Neuron (in vitro differentiated cells): ENCODE measurements at regions not wholly inside any gene's neighbourhood (a gene's known extent, or its start where the extent isn't known, plus 50 kb on each side); places are given as distances from the start of the nearest gene placed in this dataset.

ENCODE experiments used
- H2AFZ ChIP-seq: one replicate; pipeline ENCODE4 v1.6.1; 2013; ENCODE audit warnings: low read depth, mild to moderate bottlenecking, inconsistent platforms, low read length, moderate library complexity
- H3K27me3 ChIP-seq: one replicate; pipeline ENCODE4 v1.6.1; 2013; ENCODE audit warnings: low read length; ENCODE audit not compliant: insufficient read depth
- H3K36me3 ChIP-seq: one replicate; pipeline ENCODE4 v1.6.1; 2013; ENCODE audit warnings: low read length; ENCODE audit not compliant: insufficient read depth
- H3K4me1 ChIP-seq: one replicate; pipeline ENCODE4 v1.6.1; 2013; ENCODE audit warnings: low read length; ENCODE audit not compliant: insufficient read depth
- H3K4me3 ChIP-seq: 2 replicates; pipeline ENCODE4 v1.5.1; 2013; ENCODE audit warnings: mild to moderate bottlenecking, low read length, moderate library complexity
- H3K9me3 ChIP-seq: one replicate; pipeline ENCODE4 v1.6.1; 2013; ENCODE audit warnings: low read length

DNA sequence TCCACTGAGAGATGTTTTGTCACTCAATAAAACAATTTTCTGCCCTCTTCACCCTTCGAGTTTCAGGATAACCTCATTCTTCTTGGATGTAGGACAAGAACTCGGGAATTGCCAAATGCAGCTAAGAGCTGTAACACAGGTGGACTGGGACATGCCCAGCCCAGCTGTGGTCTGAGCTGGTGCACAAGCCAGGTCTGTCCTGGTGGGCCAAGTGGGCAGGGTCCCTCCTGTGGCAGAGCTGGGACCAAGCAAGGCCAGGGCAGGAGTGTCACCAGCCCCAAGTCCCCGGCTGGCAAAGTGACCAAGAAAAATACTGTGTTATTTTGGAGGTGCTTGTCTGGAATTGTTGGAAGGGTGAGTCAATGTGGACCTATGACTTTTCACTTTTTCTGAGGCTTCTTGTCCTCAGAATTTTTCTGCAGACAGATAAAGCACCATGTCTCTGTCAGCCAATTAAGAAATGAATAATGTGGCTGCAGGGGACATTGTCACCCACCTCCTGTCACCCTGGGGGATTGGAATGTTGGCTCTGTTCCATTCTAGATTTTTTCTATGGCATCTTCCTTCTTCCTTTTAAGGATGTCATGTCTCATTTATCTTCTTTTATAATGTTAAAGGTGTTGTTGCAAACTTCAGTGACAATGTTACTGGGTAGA lies 645.2 kb upstream of the EPHA6 start:
- no peaks in the 10 kb centered on the region for H3K36me3 ChIP-seq
- H3K9me3 ChIP-seq = no peaks in the 10 kb centered on the region
- no peaks in the 10 kb centered on the region for H3K4me1 ChIP-seq
- no peaks in the 10 kb centered on the region for H3K27me3 ChIP-seq
- no peak overlapping the region for H2AFZ ChIP-seq
- H3K4me3 ChIP-seq = no peak overlapping the region

DNA sequence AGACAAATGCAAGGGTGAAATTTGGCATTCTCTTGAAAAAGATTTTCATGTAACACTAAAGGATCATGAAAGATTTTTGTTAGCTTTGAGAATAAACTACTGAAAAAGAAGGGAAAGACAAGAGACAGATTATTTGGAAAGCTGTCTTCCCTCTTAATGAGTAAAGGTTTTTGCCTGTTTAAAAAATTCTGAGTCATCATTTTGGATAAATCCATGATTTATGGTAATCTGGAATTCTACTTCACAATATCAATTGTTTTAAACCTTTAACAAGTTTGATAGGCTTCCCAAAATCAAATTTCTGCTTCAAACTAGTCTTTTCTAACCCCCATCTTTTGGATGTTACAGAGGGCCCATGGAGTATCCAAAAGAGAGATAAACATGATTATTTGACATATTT lies 641.5 kb upstream of the EPHA6 start:
- no peaks in the 10 kb centered on the region for H3K27me3 ChIP-seq
- H3K36me3 ChIP-seq = no peaks in the 10 kb centered on the region
- H2AFZ ChIP-seq = no peak overlapping the region
- no peaks in the 10 kb centered on the region for H3K4me1 ChIP-seq
- H3K4me3 ChIP-seq = no peak overlapping the region
- H3K9me3 ChIP-seq = no peaks in the 10 kb centered on the region

DNA sequence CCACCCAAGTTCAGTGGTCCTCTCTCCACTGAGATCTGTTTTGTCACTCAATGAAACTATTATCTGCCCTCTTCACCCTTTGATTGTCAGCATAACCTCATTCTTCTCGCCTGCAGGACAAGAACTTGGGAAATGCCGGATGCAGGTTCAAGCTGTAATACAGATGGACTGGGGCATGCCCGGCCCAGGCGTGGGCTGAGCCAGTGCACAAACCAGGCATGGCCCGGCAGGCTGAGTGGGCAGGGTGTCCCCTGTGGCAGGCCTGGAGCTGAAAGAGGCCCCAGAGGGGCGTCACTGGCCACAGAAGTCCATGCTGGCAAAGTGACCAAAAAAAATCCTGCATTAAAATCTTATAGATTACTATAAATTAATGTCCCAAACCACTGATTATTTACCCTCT lies 638.9 kb upstream of the EPHA6 start:
- Histone ChIP-seq H3K4me3 (no peak overlapping the region), H2AFZ (no peak overlapping the region), H3K9me3 (no peaks in the 10 kb centered on the region), H3K4me1 (no peaks in the 10 kb centered on the region), H3K36me3 (no peaks in the 10 kb centered on the region), H3K27me3 (no peaks in the 10 kb centered on the region)

DNA sequence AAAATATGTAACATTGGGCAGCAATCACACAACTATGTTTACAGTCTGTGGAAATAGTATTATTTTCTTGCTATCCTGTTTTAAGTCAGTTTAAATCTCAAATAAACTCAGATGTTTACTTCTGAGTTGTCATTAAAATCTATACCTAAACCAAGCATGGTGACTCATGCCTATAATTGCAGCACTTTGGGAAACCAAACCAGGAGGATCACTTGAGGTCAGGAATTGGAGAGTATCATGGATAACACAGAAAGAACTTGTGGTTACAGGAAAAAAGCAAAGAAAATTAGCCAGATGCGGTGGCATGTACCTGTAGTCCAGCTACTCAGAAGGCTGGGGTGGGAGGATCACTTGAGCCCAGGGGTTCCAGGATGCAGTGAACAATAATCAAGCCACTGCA lies 631.6 kb upstream of the EPHA6 start:
- Histone ChIP-seq H3K4me3 (no peak overlapping the region), H3K9me3 (no peaks in the 10 kb centered on the region), H3K27me3 (no peaks in the 10 kb centered on the region), H2AFZ (no peak overlapping the region), H3K4me1 (no peaks in the 10 kb centered on the region), H3K36me3 (no peaks in the 10 kb centered on the region)

DNA sequence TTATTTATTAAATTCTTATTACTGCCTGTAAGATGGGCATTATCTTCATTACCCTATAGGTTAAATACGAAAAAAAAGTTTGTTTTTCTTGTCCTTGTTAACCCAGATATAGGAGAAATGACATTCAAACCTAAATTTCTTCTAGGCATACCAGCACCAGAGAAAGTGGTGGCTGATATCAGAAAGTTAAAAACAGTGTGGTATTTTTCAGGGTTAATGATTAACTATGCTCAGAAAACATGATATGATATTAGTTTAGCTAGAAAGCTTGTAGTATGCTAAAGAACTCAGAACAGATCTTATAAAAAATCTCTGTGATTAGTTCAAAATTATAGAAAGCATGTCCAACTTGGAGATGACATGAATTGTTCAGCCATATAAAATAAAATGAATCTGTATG lies 630.5 kb upstream of the EPHA6 start:
- H3K27me3 ChIP-seq = no peaks in the 10 kb centered on the region
- no peak overlapping the region for H2AFZ ChIP-seq
- H3K36me3 ChIP-seq = no peaks in the 10 kb centered on the region
- H3K4me1 ChIP-seq = no peaks in the 10 kb centered on the region
- H3K9me3 ChIP-seq = no peaks in the 10 kb centered on the region
- H3K4me3 ChIP-seq = no peak overlapping the region

DNA sequence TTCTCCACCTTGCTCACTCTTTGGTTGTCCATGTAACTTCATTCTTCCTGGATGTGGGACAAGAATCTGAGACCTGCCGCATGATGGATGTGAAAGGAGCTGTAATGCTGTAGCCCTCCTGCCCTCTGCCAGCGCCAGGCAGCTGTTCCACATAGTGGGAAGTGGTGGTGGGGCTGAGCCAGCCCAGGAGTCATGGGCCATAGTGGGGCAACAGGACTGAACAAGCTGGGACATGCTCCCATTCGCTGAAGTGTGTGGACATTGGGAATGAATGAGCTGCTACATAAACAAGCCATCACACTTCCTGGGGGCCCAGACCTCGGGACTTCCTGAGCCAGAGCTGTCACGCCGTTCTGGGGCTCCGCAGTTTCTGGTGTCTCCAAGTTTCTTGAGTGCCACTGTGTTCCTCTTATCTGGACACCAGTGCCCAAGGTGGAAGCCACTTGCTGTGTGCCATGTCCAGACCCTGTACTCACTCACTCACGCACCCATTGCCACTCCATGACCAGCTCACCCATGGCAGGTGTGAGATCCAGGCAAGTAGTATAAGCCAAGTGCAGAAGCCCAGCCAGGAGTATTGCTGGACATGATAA lies 624.3 kb upstream of the EPHA6 start:
- Histone ChIP-seq H2AFZ (no peak overlapping the region), H3K4me1 (peaks cover 3% of the 10 kb centered on the region), H3K4me3 (no peak overlapping the region), H3K9me3 (no peaks in the 10 kb centered on the region), H3K36me3 (no peaks in the 10 kb centered on the region), H3K27me3 (no peaks in the 10 kb centered on the region)

DNA sequence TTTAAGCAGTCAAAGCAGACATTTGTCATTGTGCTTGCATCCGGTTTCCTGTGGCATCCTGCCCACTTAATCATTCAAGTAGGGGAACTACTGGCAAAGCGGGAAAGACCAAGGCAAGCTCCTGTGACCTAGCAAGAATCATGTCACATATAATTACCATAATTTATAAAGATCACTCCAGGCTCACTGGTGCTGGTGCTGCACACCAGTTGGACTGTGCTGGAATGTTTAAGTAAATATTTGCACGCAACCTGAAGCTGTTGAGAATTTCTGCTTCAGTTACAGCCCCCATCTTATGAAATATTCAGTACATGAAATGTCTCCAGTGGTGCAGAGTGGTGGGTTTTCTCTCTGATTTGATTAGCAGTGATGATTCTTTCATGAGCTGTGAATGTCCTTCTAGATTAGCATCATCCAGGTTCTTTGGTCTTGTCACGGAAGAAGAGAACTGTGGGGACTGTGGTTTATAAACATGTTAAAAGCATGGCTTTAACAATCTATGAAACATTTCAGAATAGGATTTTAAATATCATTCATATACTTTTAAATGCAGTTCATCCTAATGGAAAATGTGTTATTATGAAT lies 621.3 kb upstream of the EPHA6 start:
- H2AFZ ChIP-seq = no peak overlapping the region
- no peaks in the 10 kb centered on the region for H3K9me3 ChIP-seq
- H3K27me3 ChIP-seq = no peaks in the 10 kb centered on the region
- no peaks in the 10 kb centered on the region for H3K36me3 ChIP-seq
- peaks cover 3% of the 10 kb centered on the region for H3K4me1 ChIP-seq
- H3K4me3 ChIP-seq = no peak overlapping the region

DNA sequence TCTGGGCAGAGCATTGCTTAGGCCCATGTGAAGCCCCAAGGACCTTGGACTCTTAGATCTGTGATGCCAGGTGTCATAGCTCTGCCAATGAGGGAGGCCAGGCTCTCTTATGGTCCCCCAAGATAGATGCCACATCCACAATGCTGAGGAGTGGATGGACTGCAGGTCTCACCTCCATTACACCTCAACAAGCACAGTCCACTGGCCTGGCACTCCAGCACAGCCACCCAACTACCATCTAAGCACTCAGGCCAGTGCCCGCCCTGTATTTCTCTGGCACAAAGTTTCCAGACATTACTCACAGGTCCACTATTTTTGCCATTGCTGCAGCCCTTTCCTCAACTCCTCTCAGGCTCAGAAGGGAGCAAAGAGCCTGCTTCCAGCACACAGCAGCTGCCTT lies 613.5 kb upstream of the EPHA6 start:
- Histone ChIP-seq H3K27me3 (no peaks in the 10 kb centered on the region), H2AFZ (no peak overlapping the region), H3K4me1 (no peaks in the 10 kb centered on the region), H3K4me3 (no peak overlapping the region), H3K9me3 (no peaks in the 10 kb centered on the region), H3K36me3 (no peaks in the 10 kb centered on the region)

DNA sequence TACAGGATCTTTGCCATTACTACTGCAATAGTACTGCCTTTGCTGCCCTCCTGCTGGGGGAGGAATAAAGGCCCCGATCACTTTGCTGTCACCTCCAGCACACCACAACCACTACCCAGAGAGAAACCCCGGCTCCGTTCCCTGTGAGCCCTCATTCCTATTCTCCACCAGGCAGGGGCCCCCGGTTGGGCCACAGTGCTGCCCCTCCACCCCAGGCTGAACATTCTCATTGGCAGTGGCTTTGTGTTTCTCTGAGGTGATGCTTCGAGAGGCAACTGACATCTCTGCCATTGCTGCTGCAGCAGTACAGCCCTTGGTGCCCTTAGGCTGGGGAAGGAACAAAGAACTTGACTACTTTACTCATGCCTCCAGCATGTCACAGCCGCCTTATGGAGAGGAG lies 612.9 kb upstream of the EPHA6 start:
- Histone ChIP-seq H3K27me3 (no peaks in the 10 kb centered on the region), H2AFZ (no peak overlapping the region), H3K9me3 (no peaks in the 10 kb centered on the region), H3K36me3 (no peaks in the 10 kb centered on the region), H3K4me3 (no peak overlapping the region), H3K4me1 (no peaks in the 10 kb centered on the region)

DNA sequence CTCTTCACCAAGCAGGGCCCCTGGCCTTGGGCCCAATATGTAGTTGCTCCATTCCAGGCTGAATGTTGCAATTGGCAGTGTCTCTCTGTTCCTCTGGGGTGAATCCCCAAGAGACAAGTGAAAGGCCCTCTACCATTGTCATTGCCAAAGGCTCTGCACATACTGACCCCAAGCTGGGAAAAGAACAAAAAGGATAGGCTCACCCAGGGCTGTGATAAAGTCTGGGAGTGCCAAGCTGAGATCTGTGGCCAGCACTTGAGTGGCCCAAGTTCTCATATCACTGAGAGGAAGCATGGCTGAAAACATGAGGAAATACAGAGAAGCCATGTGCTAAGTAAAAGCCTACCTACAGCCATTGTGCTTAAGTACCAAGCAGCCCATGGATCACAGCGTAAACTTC lies 612.2 kb upstream of the EPHA6 start:
- Histone ChIP-seq H3K36me3 (no peaks in the 10 kb centered on the region), H2AFZ (no peak overlapping the region), H3K4me1 (no peaks in the 10 kb centered on the region), H3K4me3 (no peak overlapping the region), H3K9me3 (no peaks in the 10 kb centered on the region), H3K27me3 (no peaks in the 10 kb centered on the region)

DNA sequence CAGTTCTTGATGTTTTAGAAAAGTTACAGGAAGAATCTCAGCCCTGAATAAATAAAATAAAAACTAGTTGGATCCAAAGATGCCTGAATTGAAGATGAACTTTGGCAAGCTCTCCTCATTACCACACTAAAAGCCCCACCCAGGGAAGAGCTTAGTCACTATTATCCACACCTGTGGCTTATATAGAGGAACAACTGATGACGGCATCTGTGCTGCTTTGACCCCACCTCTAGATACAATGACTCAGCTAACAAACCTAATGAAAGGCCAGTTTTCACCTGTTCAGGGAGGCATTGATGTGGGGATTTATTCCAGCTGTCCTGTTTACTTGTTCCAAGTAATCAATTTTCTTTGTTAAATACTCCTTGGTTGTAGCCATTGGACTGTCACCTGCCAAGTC lies 604.7 kb upstream of the EPHA6 start:
- H2AFZ ChIP-seq = no peak overlapping the region
- H3K27me3 ChIP-seq = no peaks in the 10 kb centered on the region
- no peaks in the 10 kb centered on the region for H3K36me3 ChIP-seq
- no peak overlapping the region for H3K4me3 ChIP-seq
- H3K9me3 ChIP-seq = no peaks in the 10 kb centered on the region
- H3K4me1 ChIP-seq = no peaks in the 10 kb centered on the region

DNA sequence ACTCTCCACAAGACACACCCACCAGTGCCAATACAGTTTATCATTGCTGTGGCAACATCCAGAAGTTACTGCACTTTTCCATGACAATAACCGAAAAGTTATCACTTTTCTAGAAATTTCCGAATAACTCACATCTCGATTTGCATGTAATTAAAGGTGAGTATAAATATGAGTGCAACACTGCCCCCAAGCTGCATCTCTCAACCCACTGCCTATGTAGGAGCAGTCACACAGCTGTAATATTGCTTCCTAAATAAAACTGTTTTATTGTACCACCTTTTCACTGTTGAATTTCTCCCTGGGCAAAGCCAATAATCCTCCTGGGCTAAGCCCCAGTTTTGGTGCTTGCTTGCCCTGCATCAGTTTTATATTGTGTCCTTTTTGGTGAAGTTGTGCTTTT lies 601.0 kb upstream of the EPHA6 start:
- no peaks in the 10 kb centered on the region for H3K36me3 ChIP-seq
- no peak overlapping the region for H2AFZ ChIP-seq
- no peak overlapping the region for H3K4me3 ChIP-seq
- H3K9me3 ChIP-seq = no peaks in the 10 kb centered on the region
- H3K27me3 ChIP-seq = no peaks in the 10 kb centered on the region
- H3K4me1 ChIP-seq = no peaks in the 10 kb centered on the region

DNA sequence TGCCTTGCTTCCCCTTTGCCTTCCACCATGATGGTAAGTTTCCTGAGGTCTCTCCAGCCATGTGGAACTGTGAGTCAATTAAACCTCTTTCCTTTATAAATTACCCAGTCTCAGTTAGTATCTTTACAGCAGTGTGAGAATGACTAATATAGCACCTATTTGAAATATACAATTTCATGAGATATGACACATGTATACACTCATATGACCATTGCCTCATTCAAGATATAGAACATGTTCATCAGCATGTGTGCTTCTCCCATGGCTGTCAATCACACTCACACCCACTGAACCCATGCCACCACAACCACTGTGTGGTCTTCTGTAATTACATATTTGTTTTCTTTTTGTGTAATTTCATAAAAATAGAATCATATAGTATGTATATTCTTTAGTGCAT lies 599.5 kb upstream of the EPHA6 start:
- Histone ChIP-seq H3K27me3 (no peaks in the 10 kb centered on the region), H3K9me3 (no peaks in the 10 kb centered on the region), H2AFZ (no peak overlapping the region), H3K4me3 (no peak overlapping the region), H3K4me1 (no peaks in the 10 kb centered on the region), H3K36me3 (no peaks in the 10 kb centered on the region)

DNA sequence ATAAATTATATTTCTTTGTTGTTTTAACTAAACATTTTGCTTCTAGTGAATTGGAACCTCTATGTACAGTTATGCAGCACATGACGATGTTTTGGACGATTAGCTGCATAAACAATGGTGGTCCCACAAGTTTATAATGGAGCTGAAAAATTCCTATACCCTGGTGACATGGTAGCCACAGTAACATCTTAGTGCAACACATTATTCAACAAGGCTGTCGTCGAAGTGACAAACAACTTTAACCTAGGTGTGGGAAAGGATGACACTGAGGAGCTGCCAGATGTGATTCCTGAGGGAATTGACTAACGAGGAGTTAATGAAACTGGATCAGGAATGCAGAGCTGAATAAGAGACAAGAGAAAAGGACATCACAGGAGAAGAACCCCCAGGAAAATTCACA lies 588.9 kb upstream of the EPHA6 start:
- Histone ChIP-seq H3K27me3 (no peaks in the 10 kb centered on the region), H3K9me3 (no peaks in the 10 kb centered on the region), H3K4me1 (peaks cover 2% of the 10 kb centered on the region), H3K4me3 (no peak overlapping the region), H3K36me3 (no peaks in the 10 kb centered on the region), H2AFZ (no peak overlapping the region)
